ENCODE measurements at regions not wholly inside any gene's neighbourhood (a gene's known extent, or its start where the extent isn't known, plus 50 kb on each side); places are given as distances from the start of the nearest gene placed in this dataset.

DNA sequence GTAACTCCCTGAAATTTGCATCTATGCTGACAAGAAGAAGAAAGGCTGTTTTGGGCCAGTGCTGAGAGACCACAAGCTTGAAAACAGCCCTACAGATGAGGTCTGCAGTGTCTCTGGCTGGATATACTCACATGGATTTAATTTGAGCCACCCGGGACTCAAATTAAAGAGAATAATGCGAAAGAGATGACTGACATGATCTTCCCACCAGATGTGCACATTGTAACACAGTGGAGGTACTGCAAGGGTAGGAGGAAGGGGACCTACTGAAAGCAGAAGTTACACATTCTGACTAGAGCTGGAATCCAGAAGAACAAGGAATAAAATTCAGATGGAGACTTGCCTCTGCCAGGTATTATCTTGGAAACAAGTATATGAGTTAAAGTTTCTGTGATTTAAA is 728.3 kb upstream of the SGO1 start:
- TF ChIP-seq, protein P1, sequence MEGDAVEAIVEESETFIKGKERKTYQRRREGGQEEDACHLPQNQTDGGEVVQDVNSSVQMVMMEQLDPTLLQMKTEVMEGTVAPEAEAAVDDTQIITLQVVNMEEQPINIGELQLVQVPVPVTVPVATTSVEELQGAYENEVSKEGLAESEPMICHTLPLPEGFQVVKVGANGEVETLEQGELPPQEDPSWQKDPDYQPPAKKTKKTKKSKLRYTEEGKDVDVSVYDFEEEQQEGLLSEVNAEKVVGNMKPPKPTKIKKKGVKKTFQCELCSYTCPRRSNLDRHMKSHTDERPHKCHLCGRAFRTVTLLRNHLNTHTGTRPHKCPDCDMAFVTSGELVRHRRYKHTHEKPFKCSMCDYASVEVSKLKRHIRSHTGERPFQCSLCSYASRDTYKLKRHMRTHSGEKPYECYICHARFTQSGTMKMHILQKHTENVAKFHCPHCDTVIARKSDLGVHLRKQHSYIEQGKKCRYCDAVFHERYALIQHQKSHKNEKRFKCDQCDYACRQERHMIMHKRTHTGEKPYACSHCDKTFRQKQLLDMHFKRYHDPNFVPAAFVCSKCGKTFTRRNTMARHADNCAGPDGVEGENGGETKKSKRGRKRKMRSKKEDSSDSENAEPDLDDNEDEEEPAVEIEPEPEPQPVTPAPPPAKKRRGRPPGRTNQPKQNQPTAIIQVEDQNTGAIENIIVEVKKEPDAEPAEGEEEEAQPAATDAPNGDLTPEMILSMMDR (IDR thresholded peaks at IDR 0.05; ENCODE audit: low read length), result no peak
- TF ChIP-seq EZH2phosphoT487 (IDR thresholded peaks at IDR 0.05; ENCODE audit: low read length) (no peak), EZH2 (optimal IDR thresholded peaks at IDR 0.05; ENCODE audit: low read depth, low read length) (no peak)
